ENCODE measurements at regions not wholly inside any gene's neighbourhood (a gene's known extent, or its start where the extent isn't known, plus 50 kb on each side); places are given as distances from the start of the nearest gene placed in this dataset.

GRCh38 chr3:182671541-182671940 lies 121.8 kb upstream of the ATP11B start:
- no peak for DNase-seq (ENCODE audit: low read depth in 2 of 3, low spot score in 2 of 3)

GRCh38 chr3:182671942-182672341 lies 121.4 kb upstream of the ATP11B start:
- DNase-seq (ENCODE audit: low read depth in 2 of 3, low spot score in 2 of 3): no peak

GRCh38 chr3:182673336-182673735 lies 120.0 kb upstream of the ATP11B start:
- no peak for DNase-seq (ENCODE audit: low read depth in 2 of 3, low spot score in 2 of 3)

DNA sequence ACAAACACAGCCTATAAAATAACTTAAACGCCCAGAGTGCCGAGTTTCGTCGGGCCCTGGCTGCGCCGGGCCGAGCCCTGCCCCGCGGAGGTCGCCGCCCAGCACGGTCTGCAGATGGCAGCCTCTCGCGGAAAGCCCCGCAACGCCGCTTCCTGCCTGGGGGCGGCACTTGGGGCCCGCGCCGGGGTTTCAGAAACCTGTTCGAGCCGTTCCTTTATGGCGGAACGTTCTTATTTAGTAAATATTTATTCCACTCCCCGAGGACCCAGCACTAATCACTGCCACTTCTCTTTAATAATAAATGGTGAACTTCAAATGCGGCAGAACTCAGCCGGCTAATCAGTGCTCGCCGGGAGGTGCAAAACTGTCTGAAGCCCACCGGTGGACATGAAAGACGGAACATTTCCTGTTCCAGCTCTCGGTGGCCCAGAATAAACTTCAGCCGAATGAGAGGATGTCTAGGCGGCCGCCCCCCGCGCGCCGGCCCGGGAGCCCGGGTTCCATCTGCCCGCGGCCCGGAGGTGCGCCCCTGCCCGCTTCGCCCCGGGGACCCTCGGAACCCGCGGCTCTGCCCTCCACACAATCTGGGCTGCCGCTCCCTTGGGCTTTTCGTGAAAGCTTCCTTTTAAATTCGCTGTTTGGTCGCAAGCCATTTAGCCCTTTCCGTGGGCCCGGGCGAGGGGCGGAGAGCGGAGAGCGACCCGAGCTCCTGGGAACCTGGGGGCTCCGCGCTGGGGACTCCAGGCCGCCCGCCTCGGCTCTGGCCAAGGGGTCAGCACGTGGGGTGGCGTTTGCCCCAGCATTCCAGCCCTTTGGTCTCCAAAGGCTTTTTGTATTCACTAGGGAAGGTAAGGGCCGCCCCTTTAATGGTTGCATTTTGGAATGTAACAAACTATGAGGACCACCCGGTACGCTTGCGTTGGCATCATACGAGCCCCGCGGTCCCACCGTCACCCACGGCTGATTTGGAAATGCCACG lies 110.8 kb upstream of the ATP11B start:
- DNase-seq (ENCODE audit: low read depth in 2 of 3, low spot score in 2 of 3): peak; percentile 14 to 41 (median 27)

DNA sequence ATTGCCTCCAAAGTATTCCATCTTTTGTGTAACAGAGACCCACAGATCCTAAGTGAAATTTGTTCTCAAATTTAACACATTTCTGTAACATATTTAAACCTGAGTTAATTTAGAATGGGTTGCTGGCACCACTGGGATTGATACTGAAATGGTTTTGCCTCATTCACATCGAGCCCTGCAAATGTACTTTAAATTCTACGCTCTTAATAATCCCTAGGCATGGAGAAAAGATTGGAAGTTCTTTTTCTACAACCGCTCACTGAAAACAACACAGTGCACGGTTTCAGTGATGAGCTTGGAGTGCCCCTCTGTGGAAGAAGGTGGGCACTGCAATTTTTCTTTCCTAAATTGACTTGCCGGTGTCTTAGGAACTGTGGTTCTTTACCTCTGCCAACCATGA lies 109.9 kb upstream of the ATP11B start:
- DNase-seq (ENCODE audit: low read depth in 2 of 3, low spot score in 2 of 3): peak in 2 of 3 experiments; percentile 13 to 16

DNA sequence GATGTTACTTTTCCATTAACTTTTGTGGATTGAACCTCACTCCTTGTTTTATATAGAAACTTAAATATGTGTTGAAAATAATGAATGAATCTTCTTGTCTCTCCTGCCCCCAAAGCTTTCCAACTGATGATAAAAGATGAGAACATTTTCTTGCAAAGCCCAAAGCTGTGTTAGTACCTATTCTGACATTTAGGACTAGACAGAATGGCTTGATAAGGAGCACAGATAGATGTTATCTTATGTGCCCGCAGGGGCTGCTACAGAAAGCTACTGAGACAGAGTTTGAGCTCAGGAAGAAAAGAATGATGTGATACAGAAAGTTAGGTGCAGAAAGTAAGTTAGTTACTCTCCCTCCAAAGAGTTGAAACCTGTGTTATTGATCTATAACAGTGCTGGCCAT lies 109.4 kb upstream of the ATP11B start:
- DNase-seq (ENCODE audit: low read depth in 2 of 3, low spot score in 2 of 3): no peak

DNA sequence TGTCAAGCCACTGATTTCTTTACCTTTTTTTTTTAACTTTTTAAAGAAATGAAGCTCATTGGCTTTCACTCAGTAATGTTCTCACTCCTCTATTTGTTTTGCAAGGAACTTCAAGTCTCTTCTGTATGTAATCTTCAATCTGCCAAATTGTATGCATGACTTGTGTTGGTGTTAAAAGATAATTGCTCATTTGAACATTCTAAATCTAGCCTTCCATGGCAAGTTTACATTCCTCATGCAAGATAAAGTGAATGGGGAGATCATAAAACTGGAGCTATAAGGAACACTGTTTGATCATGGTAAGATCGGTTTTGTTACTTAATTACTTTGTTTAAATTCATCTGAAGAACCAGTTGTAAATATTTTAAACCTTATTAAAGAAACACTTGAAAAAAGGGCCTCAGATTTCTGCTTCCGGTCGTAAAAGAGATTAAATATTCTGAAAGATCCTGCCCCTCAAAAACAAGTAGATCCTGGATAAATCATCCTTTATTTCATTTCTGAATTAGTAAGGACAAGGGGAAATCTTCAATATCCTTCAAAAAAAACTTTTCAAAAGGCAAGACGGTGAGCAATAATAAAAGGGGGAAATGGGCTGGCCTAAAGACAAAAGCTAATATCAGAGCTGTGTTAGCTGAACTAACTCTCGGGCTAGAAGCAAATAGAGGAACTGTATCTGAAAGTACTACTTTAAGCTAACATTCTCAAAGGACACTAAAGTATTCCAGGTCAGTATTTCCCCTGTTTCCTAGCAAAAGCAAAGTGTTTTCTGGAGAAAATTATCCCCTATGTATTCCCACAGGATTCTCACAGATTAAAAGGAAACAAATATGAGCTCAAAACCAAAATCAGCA lies 107.0 kb upstream of the ATP11B start:
- DNase-seq (ENCODE audit: low read depth in 2 of 3, low spot score in 2 of 3): no peak

- DNase-seq (ENCODE audit: low read depth in 2 of 3, low spot score in 2 of 3): no peak
Measured at GRCh38 chr3:182690172-182690571, 103.1 kb upstream of the ATP11B start.

- DNase-seq (ENCODE audit: low read depth in 2 of 3, low spot score in 2 of 3): no peak
Measured at GRCh38 chr3:182692021-182692420, 101.3 kb upstream of the ATP11B start.

DNA sequence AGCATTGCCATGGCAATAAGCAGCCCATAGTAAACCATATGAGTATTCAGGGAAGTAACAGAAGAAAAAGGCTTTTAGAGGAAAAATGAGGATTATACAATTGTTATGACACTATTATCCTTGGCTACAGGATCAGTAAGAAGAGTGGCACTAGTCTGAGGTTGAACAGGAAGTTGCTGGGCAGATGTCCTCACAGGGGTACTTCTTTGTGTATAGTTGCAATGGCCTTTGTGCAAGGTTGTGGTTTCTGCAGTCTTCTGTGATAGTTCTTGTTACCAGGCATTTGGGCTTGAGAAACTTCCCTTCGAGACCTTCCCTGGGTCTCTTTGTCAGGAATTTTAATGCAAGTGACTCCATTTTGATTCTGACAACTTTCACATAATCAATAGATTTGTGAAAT lies 100.6 kb upstream of the ATP11B start:
- no peak for DNase-seq (ENCODE audit: low read depth in 2 of 3, low spot score in 2 of 3)

DNA sequence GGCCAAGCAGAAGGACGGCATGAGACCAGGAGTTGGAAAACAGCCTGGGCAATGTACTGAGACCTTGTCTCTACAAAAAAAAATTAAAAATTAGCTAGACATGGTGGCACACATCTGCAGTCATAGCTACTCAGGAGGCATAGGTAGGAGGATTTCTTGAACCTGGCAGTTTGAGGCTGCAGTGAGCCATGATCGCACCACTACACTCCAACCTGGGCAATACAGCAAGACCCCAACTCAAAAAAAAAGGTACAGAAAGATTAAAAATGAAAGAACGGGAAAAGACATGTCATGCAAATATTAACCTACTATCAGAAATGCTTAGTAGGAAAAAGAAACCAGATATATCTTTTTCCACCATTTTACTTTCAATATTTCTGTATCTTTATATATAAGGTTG lies 99.6 kb upstream of the ATP11B start:
- no peak for DNase-seq (ENCODE audit: low read depth in 2 of 3, low spot score in 2 of 3)

DNA sequence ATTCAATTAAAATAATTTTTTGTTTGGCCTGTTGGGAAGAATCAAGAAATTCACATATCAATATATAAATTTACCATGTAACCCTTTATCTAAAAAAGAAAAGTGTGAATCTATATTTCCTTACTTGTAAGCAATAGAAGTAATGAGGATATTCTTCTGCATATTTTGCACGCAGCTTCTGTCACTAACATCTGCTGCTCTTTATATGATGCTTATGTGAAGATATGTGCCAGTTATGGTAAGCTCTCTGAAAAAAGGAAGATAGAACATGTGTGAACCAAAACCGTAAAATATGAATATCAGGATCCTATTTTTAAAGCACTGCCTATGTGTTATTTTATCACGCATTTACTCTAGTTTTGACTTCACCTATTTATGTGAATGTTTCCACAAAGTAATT lies 96.4 kb upstream of the ATP11B start:
- DNase-seq (ENCODE audit: low read depth in 2 of 3, low spot score in 2 of 3): no peak

GRCh38 chr3:182697345-182697919 lies 95.9 kb upstream of the ATP11B start:
- no peak for DNase-seq (ENCODE audit: low read depth in 2 of 3, low spot score in 2 of 3)

DNA sequence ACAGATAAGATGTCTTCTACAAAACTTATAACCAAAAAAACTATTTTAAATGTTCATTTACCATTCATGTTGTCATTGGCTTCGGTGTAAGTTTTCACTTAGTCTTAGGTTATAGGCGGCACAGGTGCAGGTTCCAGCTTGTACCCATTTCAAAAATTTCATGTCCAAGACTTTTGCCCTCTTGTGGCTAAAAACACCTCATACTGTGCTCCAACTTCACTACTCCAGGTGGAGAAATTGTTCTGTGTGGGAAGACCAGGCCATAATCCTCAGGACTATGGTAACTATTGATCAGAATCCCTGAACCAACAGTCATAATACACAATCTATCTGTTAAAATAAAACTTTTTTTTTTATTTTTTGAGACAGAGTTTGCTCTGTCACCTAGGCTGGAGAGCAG lies 95.2 kb upstream of the ATP11B start:
- DNase-seq (ENCODE audit: low read depth in 2 of 3, low spot score in 2 of 3): no peak

- no peak for DNase-seq (ENCODE audit: low read depth in 2 of 3, low spot score in 2 of 3)
Measured at GRCh38 chr3:182699550-182700170, 93.6 kb upstream of the ATP11B start.

GRCh38 chr3:182702216-182702615 lies 91.1 kb upstream of the ATP11B start:
- no peak for DNase-seq (ENCODE audit: low read depth in 2 of 3, low spot score in 2 of 3)

- DNase-seq (ENCODE audit: low read depth in 2 of 3, low spot score in 2 of 3): no peak
Measured at GRCh38 chr3:182703233-182703632, 90.1 kb upstream of the ATP11B start.

DNA sequence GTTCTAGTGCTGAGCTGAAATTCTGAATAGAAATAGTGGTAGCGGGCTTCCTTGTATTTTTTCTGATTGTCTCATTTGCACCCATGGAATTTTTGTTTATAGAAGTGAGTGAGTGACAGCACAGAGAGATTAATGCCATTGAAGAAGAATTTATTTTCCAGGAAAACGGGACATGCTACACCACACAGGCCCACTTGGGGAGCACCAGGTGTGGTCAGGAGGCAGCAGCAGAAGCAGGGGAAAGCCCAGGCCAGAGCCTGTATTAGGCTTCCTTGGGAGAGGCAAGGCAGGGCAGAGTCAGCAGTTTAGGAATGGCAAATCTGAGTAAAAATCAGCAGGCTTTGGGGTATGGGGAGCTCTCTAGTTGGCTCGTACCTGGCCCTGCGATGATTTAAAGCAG lies 88.4 kb upstream of the ATP11B start:
- DNase-seq (ENCODE audit: low read depth in 2 of 3, low spot score in 2 of 3): no peak

DNA sequence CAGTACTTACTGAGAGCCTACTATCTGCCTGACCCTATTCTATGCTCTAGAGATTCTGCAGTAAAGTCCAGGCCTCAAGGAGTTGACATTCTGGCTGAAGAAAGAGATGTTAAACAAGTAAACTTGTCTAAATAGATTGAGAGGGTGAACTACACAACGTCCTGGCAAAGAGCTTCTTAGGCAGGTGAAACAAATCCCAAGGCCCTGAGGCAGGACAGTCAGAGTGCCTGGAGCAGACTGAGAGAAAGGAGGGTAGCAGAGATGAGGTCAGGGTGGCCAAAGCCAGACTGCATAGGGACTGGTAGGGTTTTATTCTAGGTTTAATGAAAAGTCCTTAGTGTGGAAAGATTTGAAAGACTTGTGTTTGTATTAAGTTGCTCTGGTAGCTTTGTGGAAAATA lies 84.5 kb upstream of the ATP11B start:
- DNase-seq (ENCODE audit: low read depth in 2 of 3, low spot score in 2 of 3): no peak

DNA sequence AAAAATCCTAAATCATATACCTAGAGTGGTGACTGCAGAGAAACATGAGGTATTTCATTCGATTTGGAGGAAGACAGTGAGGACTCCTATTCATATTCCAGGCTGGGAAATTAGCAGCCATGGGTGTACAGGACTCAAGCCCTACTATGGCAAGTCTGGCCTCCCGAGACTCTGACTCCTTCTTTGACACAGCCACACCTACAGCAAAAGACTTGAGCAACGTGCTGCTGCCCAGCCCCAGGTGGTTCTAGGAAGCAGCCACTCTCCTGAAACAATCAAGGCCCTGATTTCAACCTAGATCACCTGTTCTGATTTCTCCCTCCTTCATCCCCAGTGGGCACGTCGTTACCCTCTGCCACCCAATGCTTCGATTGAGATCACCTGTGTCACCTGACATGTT lies 84.0 kb upstream of the ATP11B start:
- DNase-seq (ENCODE audit: low read depth in 2 of 3, low spot score in 2 of 3): no peak

- no peak for DNase-seq (ENCODE audit: low read depth in 2 of 3, low spot score in 2 of 3)
Measured at GRCh38 chr3:182710557-182711157, 82.6 kb upstream of the ATP11B start.
